OCI-LY3 (cell line): ENCODE measurements at regions not wholly inside any gene's neighbourhood (a gene's known extent, or its start where the extent isn't known, plus 50 kb on each side); places are given as distances from the start of the nearest gene placed in this dataset.

Experiments used
- H2AFZ ChIP-seq: fragments of 200-600, 300-600 bp; shearing (Covaris generic); 2 replicates; pipeline ENCODE4 v1.6.0; 2014; ENCODE audit warnings: antibody characterized with exemption, low read depth, low read length
- H3K27ac ChIP-seq: fragments of 200-600, 300-600 bp; sonication (generic); 2 replicates; pipeline ENCODE4 v1.5.1; 2014; ENCODE audit warnings: mild to moderate bottlenecking, low read length, moderate library complexity, mixed read lengths
- H3K27me3 ChIP-seq: fragments of 200-600, 300-600 bp; sonication (generic); 2 replicates; pipeline ENCODE4 v1.6.1; 2014; ENCODE audit warnings: low read depth, low read length, mixed read lengths
- H3K36me3 ChIP-seq: fragments of 200-600, 300-600 bp; sonication (generic); replicated peaks from 2 replicates; pipeline ENCODE3; 2014; ENCODE audit warnings: low read depth, low read length, mixed read lengths
- H3K4me1 ChIP-seq: fragments of 300-600, 200-600 bp; sonication (generic); 2 replicates; pipeline ENCODE4 v1.6.1; 2014; ENCODE audit warnings: low read length, mixed read lengths
- H3K4me2 ChIP-seq: fragments of 200-600, 300-600 bp; sonication (generic); 2 replicates; pipeline ENCODE4 v1.6.1; 2014; ENCODE audit warnings: low read length, mixed read lengths
- H3K4me3 ChIP-seq: fragments of 300-600, 200-600 bp; sonication (generic); 2 replicates; pipeline ENCODE4 v1.5.1; 2014; ENCODE audit warnings: antibody characterized with exemption, mild to moderate bottlenecking, low read length, moderate library complexity
- H3K79me2 ChIP-seq: fragments of 300-600, 200-600 bp; shearing (Covaris generic); 2 replicates; pipeline ENCODE4 v1.6.1; 2014; ENCODE audit warnings: mild to moderate bottlenecking, low read length, mixed read lengths
- H3K9ac ChIP-seq: fragments of 300-600, 200-600 bp; shearing (Covaris generic); 2 replicates; pipeline ENCODE4 v1.6.0; 2014; ENCODE audit warnings: mild to moderate bottlenecking, low read length, moderate library complexity
- H3K9me3 ChIP-seq: fragments of 200-600, 300-600 bp; shearing (Covaris generic); 2 replicates; pipeline ENCODE4 v1.6.1; 2014; ENCODE audit warnings: low read length, mixed read lengths; ENCODE audit not compliant: insufficient read depth
- H4K20me1 ChIP-seq: fragments of 200-600, 300-600 bp; sonication (generic); 2 replicates; pipeline ENCODE4 v1.6.1; 2016; ENCODE audit warnings: low read length, mixed read lengths; ENCODE audit not compliant: insufficient read depth
- CTCF ChIP-seq: fragments of 200-600, 300-600 bp; sonication (generic); IDR thresholded peaks from 2 replicates; pipeline ENCODE4 v1.5.1; 2014; ENCODE audit warnings: antibody characterized with exemption, low read length, low read depth
- EZH2phosphoT487 ChIP-seq: fragments of 200-600 bp; shearing (Covaris generic); IDR thresholded peaks from 2 replicates; pipeline ENCODE4 v1.6.1; 2018; ENCODE audit warnings: antibody characterized with exemption, mixed run types, low read depth

GRCh38 chr21:28543975-28544374 is 448.7 kb downstream of the LTN1 start:
- no peaks in the 10 kb centered on the region for H3K79me2 ChIP-seq
- H3K4me2 ChIP-seq: no peak overlapping the region
- H3K9ac ChIP-seq: no peak overlapping the region
- no peaks in the 10 kb centered on the region for H3K36me3 ChIP-seq
- no peaks in the 10 kb centered on the region for H4K20me1 ChIP-seq
- H3K4me3 ChIP-seq: no peak overlapping the region
- TF ChIP-seq CTCF (no peak), EZH2phosphoT487 (no peak)
- no peaks in the 10 kb centered on the region for H3K9me3 ChIP-seq
- H3K27ac ChIP-seq: no peak overlapping the region
- H3K4me1 ChIP-seq: no peaks in the 10 kb centered on the region
- H2AFZ ChIP-seq: no peak overlapping the region
- no peaks in the 10 kb centered on the region for H3K27me3 ChIP-seq

GRCh38 chr21:28541371-28542112 is 451.1 kb downstream of the LTN1 start:
- TF ChIP-seq EZH2phosphoT487: no peak
- TF ChIP-seq CTCF: no peak
- Histone ChIP-seq H3K27me3 (no peaks in the 10 kb centered on the region), H2AFZ (no peak overlapping the region), H4K20me1 (no peaks in the 10 kb centered on the region), H3K79me2 (no peaks in the 10 kb centered on the region), H3K9ac (no peak overlapping the region), H3K27ac (no peak overlapping the region), H3K36me3 (no peaks in the 10 kb centered on the region), H3K4me2 (no peak overlapping the region), H3K4me3 (no peak overlapping the region), H3K9me3 (no peaks in the 10 kb centered on the region), H3K4me1 (no peaks in the 10 kb centered on the region)

- H3K79me2 ChIP-seq: no peaks in the 10 kb centered on the region
- H3K36me3 ChIP-seq: no peaks in the 10 kb centered on the region
- TF ChIP-seq EZH2phosphoT487: no peak
- no peak for TF ChIP-seq CTCF
- no peak overlapping the region for H3K9ac ChIP-seq
- no peaks in the 10 kb centered on the region for H4K20me1 ChIP-seq
- no peaks in the 10 kb centered on the region for H3K9me3 ChIP-seq
- no peak overlapping the region for H3K27ac ChIP-seq
- H3K4me2 ChIP-seq: no peak overlapping the region
- no peak overlapping the region for H2AFZ ChIP-seq
- H3K4me1 ChIP-seq: no peaks in the 10 kb centered on the region
- H3K27me3 ChIP-seq: no peaks in the 10 kb centered on the region
- no peak overlapping the region for H3K4me3 ChIP-seq
These were observed 452.2 kb downstream of the LTN1 start for GRCh38 chr21:28540514-28540913.

- no peak overlapping the region for H3K9ac ChIP-seq
- no peak for TF ChIP-seq CTCF
- no peak for TF ChIP-seq EZH2phosphoT487
- H3K27ac ChIP-seq: no peak overlapping the region
These were observed 453.1 kb downstream of the LTN1 start for GRCh38 chr21:28539623-28539988.

More at GRCh38 chr21:28539623-28539988, 453.1 kb downstream of the LTN1 start:
- Histone ChIP-seq H3K4me2 (no peak overlapping the region), H3K4me3 (no peak overlapping the region), H4K20me1 (no peaks in the 10 kb centered on the region), H3K9me3 (no peaks in the 10 kb centered on the region), H3K4me1 (no peaks in the 10 kb centered on the region), H2AFZ (no peak overlapping the region), H3K79me2 (no peaks in the 10 kb centered on the region), H3K36me3 (no peaks in the 10 kb centered on the region), H3K27me3 (no peaks in the 10 kb centered on the region)
